ENCODE measurements at regions not wholly inside any gene's neighbourhood (a gene's known extent, or its start where the extent isn't known, plus 50 kb on each side); places are given as distances from the start of the nearest gene placed in this dataset.

DNA sequence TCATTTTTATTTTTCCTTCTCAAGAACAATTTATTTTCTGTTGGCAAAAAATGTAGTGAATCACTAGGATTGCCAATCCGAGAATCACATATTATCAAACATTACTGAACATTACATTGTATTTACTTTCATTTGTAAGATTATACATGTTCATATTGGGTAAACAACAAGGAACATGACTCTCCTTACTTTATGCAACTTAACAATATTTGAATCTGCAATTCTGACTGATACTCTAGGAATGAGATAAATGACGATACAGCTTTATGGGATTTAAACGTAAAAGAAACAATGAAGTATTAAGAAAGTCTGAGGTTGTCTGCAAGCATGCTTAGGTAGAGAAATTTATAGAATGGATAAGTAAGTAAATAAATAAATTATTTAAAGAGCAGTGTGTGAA is 2302.9 kb downstream of the MAT2B start:
- Histone ChIP-seq H3K79me2 (ENCODE audit: insufficient read depth, low read length) (no peaks in the 10 kb centered on the region), H3K27me3 (ENCODE audit: control insufficient read depth in 1 of 2, insufficient read depth in 2 of 2, low read length in 2 of 2) (no peaks in the 10 kb centered on the region), H4K20me1 (ENCODE audit: insufficient read depth, low read length) (no peaks in the 10 kb centered on the region), H3K4me2 (ENCODE audit: low read depth, low read length) (no peak overlapping the region), H3K4me3 (replicated peaks in 1 of 3; ENCODE audit: insufficient read depth in 1 of 3, low read depth in 2 of 3, low read length in 3 of 3) (no peak overlapping the region), H3K9ac (ENCODE audit: insufficient read depth, low read depth, low read length) (no peak overlapping the region), H3K36me3 (replicated peaks in 1 of 2; ENCODE audit: control insufficient read depth in 1 of 2, insufficient read depth in 2 of 2, low read length in 2 of 2) (no peaks in the 10 kb centered on the region), H3K9me3 (ENCODE audit: low read length) (peaks cover 59% of the 10 kb centered on the region), H3K4me1 (ENCODE audit: insufficient read depth, low read length) (no peaks in the 10 kb centered on the region), H2AFZ (ENCODE audit: low read length) (no peak overlapping the region), H3K27ac (ENCODE audit: extremely low read length, insufficient read depth, low read length) (no peak overlapping the region)
- TF ChIP-seq ZSCAN12 (CRISPR knock-in tag; IDR thresholded peaks at IDR 0.05) (no peak), DNMT1 (CRISPR knock-in tag; IDR thresholded peaks at IDR 0.05) (no peak), GFI1 (CRISPR knock-in tag; IDR thresholded peaks at IDR 0.05; ENCODE audit: borderline replicate concordance) (no peak), KLF9 (CRISPR knock-in tag; IDR thresholded peaks at IDR 0.05; ENCODE audit: low read depth) (no peak), ZNF441 (CRISPR knock-in tag; IDR thresholded peaks at IDR 0.05; ENCODE audit: borderline replicate concordance) (no peak), NCOA5 (CRISPR knock-in tag; IDR thresholded peaks at IDR 0.05) (no peak), NR1H2 (CRISPR knock-in tag; IDR thresholded peaks at IDR 0.05; ENCODE audit: borderline replicate concordance, low read depth) (no peak), CHCHD3 (CRISPR knock-in tag; IDR thresholded peaks at IDR 0.05) (no peak)
- intact Hi-C loops (cut with micrococcal nuclease; ENCODE audit: unreplicated experiment) = no loop called here
- in situ Hi-C loops (cut with HindIII; ENCODE audit: extremely low pct_ligation_motif_present, low pct_unique_long_range_greater_than_20kb) = no loop called here
- ChIA-PET CTCF (ENCODE audit: low intra/inter-chr PET ratio, low total read pairs) (no interaction called here), POLR2A (no interaction called here)
- DNase-seq (ENCODE audit: low spot score) (no peak), FAIRE-seq (no peak), ATAC-seq (no peak)
- no TSS peak for BruUV-seq (replicated peaks)
- 2% methylated on average over 3 of the region's 3 CpGs for WGBS (ENCODE audit: low lambda C conversion rate)

DNA sequence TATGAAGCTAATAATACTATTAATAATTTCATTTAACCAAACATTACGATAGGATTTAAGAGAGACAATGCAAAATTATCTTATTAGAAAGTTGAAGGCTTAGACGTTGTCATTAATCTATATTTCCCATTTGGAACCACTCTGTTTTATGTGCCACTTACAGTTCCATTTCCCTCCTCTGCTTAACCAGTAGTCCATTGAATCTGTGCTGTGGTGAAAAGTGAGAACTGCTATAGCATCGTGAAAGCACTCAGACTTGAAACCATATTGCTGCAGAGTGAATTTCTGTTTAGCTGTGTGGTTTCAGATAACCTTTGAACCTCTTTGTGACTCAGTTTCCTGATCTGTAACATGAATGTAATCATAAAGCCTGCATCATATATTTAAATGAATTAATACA is 2304.5 kb downstream of the MAT2B start:
- H3K9ac ChIP-seq (ENCODE audit: insufficient read depth, low read depth, low read length) = no peak overlapping the region
- ChIA-PET POLR2A (no interaction called here), CTCF (ENCODE audit: low intra/inter-chr PET ratio, low total read pairs) (no interaction called here)
- H3K4me1 ChIP-seq (ENCODE audit: insufficient read depth, low read length) = no peaks in the 10 kb centered on the region
- no peaks in the 10 kb centered on the region for H3K79me2 ChIP-seq (ENCODE audit: insufficient read depth, low read length)
- no peaks in the 10 kb centered on the region for H3K36me3 ChIP-seq (replicated peaks in 1 of 2; ENCODE audit: control insufficient read depth in 1 of 2, insufficient read depth in 2 of 2, low read length in 2 of 2)
- ATAC-seq (no peak), FAIRE-seq (no peak), DNase-seq (ENCODE audit: low spot score) (no peak)
- BruUV-seq (replicated peaks) = no TSS peak
- H3K9me3 ChIP-seq (ENCODE audit: low read length) = peaks cover 51% of the 10 kb centered on the region
- intact Hi-C loops (cut with micrococcal nuclease; ENCODE audit: unreplicated experiment) (no loop called here), in situ Hi-C loops (cut with HindIII; ENCODE audit: extremely low pct_ligation_motif_present, low pct_unique_long_range_greater_than_20kb) (no loop called here)
- H4K20me1 ChIP-seq (ENCODE audit: insufficient read depth, low read length) = no peaks in the 10 kb centered on the region
- H2AFZ ChIP-seq (ENCODE audit: low read length) = no peak overlapping the region
- TF ChIP-seq U2AF2 (IDR thresholded peaks at IDR 0.05; ENCODE audit: low read depth, low read length) = no peak
- no peak for TF ChIP-seq ZMAT3 (CRISPR knock-in tag; conservative IDR thresholded peaks at IDR 0.05)
- no peak for TF ChIP-seq ZKSCAN1 (IDR thresholded peaks at IDR 0.05; ENCODE audit: low read length)
- no peak for TF ChIP-seq CENPT (CRISPR knock-in tag; IDR thresholded peaks at IDR 0.05; ENCODE audit: low read depth)
- TF ChIP-seq TGIF2 (CRISPR knock-in tag; IDR thresholded peaks at IDR 0.05) = no peak
- TF ChIP-seq LCORL (IDR thresholded peaks at IDR 0.05) = no peak
- no peak for TF ChIP-seq LCORL (CRISPR knock-in tag; IDR thresholded peaks at IDR 0.05)
- TF ChIP-seq, protein P1, sequence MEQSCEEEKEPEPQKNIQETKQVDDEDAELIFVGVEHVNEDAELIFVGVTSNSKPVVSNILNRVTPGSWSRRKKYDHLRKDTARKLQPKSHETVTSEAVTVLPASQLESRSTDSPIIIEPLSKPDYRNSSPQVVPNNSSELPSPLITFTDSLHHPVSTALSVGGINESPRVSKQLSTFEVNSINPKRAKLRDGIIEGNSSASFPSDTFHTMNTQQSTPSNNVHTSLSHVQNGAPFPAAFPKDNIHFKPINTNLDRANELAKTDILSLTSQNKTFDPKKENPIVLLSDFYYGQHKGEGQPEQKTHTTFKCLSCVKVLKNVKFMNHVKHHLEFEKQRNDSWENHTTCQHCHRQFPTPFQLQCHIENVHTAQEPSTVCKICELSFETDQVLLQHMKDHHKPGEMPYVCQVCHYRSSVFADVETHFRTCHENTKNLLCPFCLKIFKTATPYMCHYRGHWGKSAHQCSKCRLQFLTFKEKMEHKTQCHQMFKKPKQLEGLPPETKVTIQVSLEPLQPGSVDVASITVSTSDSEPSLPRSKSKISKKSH (CRISPR knock-in tag; IDR thresholded peaks at IDR 0.05; ENCODE audit: borderline replicate concordance) = no peak
- no peak for TF ChIP-seq RCOR2 (CRISPR knock-in tag; IDR thresholded peaks at IDR 0.05)
- TF ChIP-seq ZNF644 (CRISPR knock-in tag; IDR thresholded peaks at IDR 0.05; ENCODE audit: low read depth) = no peak
- WGBS (ENCODE audit: low lambda C conversion rate) = 0% methylated on average over 3 of the region's 3 CpGs
- no peaks in the 10 kb centered on the region for H3K27me3 ChIP-seq (ENCODE audit: control insufficient read depth in 1 of 2, insufficient read depth in 2 of 2, low read length in 2 of 2)
- H3K4me2 ChIP-seq (ENCODE audit: low read depth, low read length) = no peak overlapping the region
- H3K27ac ChIP-seq (ENCODE audit: extremely low read length, insufficient read depth, low read length) = no peak overlapping the region
- no peak overlapping the region for H3K4me3 ChIP-seq (replicated peaks in 1 of 3; ENCODE audit: insufficient read depth in 1 of 3, low read depth in 2 of 3, low read length in 3 of 3)
